Prostate gland (tissue), 2 donors: ENCODE measurements at regions not wholly inside any gene's neighbourhood (a gene's known extent, or its start where the extent isn't known, plus 50 kb on each side); places are given as distances from the start of the nearest gene placed in this dataset.

ENCODE experiments used
- CTCF ChIP-seq, 4 experiments: fragments of 200-600 bp in 2 of 4; fragments of 450-650 bp in 2 of 4; sonication (generic) in 2 of 4; IDR thresholded peaks; 1 replicate in 3 of 4; 2 replicates in 1 of 4; pipeline ENCODE4 v1.5.1; 2016 to 2019; ENCODE audit warnings: antibody characterized with exemption in 4 of 4, mild to moderate bottlenecking in 2 of 4, moderate library complexity in 2 of 4
- POLR2AphosphoS5 ChIP-seq: sonication (generic); formaldehyde crosslinking; IDR thresholded peaks from one replicate; pipeline ENCODE4 v1.6.1; 2017; ENCODE audit warnings: antibody characterized with exemption

GRCh38 chr2:468648-469336, 180.9 kb upstream of the ALKAL2 start:
- TF ChIP-seq POLR2AphosphoS5 (no peak), CTCF (IDR thresholded peaks at IDR 0.05) (no peak)
